Omental fat pad (tissue), 3 donors: ENCODE measurements at regions not wholly inside any gene's neighbourhood (a gene's known extent, or its start where the extent isn't known, plus 50 kb on each side); places are given as distances from the start of the nearest gene placed in this dataset.

Experiments
- ATAC-seq: fragments of 150-250 bp; one replicate; pipeline ENCODE4 v1.9.1; 2016; ENCODE audit warnings: mild to moderate bottlenecking, moderate library complexity; ENCODE audit not compliant: low FRiP score
- DNase-seq: peaks from one replicate; pipeline ENCODE4 v3.0.0-alpha.2; 2019; ENCODE audit warnings: low spot score
- TF ChIP-seq, protein P1 (sequence below), 3 donors: fragments of 450-650 bp; IDR thresholded peaks; one replicate each; pipeline ENCODE4 v1.5.1; 2016 to 2017; ENCODE audit warnings: antibody characterized with exemption in 3 of 3, mild to moderate bottlenecking in 3 of 3, moderate library complexity in 2 of 3

DNA sequence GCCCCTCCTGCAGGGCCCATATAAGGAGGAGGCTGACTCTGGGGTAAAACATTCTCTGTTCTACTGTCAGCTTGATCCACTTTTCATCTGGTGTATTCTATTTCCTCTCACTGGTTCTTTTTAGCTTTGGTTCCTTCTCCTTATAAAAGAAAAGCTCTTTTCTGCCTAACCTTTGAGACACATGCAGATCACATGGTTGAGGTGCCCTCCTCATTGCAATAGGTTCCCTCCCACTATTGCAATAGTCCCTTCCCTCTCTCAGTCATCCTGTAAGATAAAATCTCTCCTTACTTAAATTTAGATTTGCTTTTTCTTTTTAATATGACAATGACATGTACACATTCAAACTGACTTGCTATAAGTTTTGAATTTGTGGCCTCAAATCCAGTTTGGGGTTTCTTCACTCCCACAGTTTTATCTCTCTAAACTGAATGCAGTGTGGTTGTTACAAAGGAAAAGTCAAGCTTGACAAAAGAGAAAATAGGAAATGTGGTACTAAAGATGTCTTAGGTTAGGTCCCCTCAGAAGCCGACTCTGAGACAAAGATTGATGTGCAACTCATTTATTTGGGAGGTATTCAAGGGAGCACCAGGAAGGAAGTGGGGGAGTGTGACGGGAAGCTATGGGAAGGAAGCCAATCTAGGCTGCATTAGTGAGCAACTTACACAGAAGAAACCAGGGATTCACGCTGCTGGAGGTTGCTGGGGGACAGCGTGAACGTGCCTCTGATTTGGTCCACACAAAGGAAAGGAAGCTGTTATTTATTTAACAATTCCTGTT lies 127.6 kb upstream of the LINC00305 start:
- DNase-seq (no peak), ATAC-seq (no peak)
- TF ChIP-seq, protein P1, sequence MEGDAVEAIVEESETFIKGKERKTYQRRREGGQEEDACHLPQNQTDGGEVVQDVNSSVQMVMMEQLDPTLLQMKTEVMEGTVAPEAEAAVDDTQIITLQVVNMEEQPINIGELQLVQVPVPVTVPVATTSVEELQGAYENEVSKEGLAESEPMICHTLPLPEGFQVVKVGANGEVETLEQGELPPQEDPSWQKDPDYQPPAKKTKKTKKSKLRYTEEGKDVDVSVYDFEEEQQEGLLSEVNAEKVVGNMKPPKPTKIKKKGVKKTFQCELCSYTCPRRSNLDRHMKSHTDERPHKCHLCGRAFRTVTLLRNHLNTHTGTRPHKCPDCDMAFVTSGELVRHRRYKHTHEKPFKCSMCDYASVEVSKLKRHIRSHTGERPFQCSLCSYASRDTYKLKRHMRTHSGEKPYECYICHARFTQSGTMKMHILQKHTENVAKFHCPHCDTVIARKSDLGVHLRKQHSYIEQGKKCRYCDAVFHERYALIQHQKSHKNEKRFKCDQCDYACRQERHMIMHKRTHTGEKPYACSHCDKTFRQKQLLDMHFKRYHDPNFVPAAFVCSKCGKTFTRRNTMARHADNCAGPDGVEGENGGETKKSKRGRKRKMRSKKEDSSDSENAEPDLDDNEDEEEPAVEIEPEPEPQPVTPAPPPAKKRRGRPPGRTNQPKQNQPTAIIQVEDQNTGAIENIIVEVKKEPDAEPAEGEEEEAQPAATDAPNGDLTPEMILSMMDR (IDR thresholded peaks at IDR 0.05), result no peak

DNA sequence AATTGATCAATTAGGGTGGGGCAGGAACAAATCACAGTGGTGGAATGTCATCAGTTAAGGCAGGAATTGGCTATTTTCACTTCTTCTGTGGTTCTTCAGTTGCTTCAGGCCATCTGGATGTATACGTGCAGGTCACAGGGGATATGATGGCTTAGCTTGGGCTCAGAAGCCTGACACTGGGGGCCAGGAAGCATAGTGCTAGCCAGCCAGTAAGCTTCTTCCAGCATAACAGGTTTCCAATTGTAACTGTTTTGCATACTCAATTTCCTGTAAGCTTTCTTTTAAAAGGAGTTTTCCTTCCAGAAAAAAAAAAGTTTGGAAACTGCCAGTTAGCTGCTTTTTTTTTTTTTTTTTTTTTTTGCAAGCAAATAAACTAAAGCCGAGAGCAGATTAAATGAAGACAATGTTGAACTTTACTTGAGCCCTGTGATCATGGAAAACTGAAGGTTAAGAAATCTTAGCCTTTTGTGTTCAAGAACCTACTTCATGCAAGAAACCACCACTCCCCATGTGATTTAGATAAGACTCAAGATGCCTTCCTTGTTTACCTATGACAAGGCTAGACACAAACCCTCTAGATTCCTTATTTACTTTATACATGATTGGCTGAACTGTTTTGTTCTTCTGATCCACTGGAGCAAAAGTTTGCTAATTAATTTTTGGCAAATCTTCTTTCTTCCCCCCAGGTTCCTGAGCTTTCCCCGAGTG lies 126.9 kb upstream of the LINC00305 start:
- TF ChIP-seq, protein P1 (IDR thresholded peaks at IDR 0.05), result no peak
- DNase-seq, result no peak
- no peak for ATAC-seq

DNA sequence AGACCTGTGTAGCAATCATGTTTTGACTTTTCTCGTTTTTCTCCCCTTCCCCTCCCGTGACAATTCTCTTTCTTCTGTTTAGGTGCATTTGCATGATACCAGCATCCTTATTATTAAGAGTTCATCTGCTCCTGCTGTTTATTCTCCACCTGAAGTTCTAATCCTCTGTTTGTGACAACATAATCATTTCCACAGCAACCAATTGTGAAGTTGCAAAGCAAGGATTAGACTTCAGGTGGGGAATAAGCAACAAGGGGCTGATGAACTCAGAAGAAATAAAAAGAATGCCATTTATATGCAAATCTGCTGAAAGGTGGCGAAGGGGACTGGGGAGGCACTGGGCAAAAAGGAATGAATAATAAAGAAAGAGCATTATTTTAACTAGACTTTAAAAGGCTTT lies 124.8 kb upstream of the LINC00305 start:
- TF ChIP-seq, protein P1 (IDR thresholded peaks at IDR 0.05), result no peak
- DNase-seq, result no peak
- no peak for ATAC-seq

DNA sequence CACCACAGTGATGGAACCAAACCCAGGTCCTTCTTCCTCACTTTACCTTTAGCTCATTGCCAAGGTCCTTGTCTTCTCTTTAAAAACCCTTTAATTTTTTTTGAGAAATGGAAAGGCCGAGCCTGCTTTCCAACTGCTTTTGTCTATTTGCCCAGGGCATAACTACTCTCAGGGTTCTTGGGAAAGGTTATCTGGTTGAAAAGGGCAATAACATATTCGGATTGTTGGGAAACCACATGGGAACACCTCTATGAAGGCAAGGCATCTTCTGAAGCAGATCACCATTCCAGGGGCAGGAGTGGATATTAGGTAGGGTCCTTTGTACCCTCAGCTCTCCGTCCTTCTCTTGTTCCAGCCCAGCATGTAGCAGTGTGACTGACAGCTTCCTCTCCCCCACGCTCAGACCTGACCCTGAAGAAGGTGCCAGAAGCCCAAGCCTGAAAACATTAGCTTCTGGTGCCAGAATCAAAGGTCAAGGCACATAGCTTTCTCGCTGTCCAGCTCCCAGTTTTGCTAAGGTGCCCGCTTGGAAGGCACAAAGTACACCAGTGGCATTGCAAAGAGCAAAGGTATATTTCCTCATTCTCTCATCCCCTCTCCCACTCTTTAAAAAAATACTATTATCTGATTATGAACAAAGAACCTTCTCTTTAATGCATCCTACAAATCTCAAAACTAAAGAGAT lies 123.2 kb upstream of the LINC00305 start:
- no peak for ATAC-seq
- DNase-seq, result no peak

DNA sequence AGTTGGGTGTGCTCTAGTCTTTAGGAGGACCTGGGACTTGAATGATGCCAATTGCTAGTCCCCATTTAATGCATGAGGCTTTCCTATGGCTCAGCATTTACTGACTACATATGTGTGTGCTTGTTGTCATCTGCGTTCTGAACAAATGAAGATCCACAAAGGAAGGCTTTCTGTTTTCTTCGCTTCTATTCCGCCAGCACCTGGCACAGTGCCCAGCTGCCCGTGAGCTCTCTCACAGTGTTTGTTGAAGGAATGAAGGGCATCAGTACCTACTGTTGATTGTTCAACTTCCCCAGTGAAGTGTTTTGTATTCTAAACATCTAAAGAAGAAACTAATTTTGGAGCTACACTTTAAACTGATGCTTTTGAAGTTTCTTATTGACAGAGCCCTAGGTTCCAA lies 122.4 kb upstream of the LINC00305 start:
- TF ChIP-seq, protein P1 (IDR thresholded peaks at IDR 0.05), result no peak
- no peak for DNase-seq
- ATAC-seq, result no peak

More for the DNA sequence above, 123.2 kb upstream of the LINC00305 start:
- TF ChIP-seq, protein P1 (IDR thresholded peaks at IDR 0.05), result no peak

DNA sequence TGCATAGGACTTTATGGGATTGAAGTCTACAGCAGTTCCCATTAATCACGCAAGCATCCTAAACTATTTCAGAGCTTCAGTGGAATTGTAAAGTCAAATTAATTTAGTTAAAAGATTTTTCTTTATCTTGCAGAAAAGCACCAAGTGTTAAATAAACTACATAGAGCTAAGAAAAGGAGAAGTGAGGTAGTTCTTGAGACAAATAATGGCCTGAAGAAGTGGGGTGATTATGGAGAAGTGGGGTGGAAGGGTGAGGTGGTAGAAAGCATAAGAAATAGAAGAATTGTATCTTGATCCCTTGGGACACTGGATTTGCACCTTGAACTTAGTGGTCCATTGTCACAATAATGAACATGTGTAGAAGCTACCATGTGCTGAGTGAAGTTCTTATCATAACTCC lies 121.7 kb upstream of the LINC00305 start:
- no peak for DNase-seq

More for the DNA sequence above, 121.7 kb upstream of the LINC00305 start:
- no peak for ATAC-seq
- TF ChIP-seq, protein P1 (IDR thresholded peaks at IDR 0.05), result no peak
